ENCODE measurements at regions not wholly inside any gene's neighbourhood (a gene's known extent, or its start where the extent isn't known, plus 50 kb on each side); places are given as distances from the start of the nearest gene placed in this dataset.

GRCh38 chr1:166258017-166258416 lies 91.2 kb upstream of the FAM78B start:
- no peak for TF ChIP-seq CTCF (IDR thresholded peaks at IDR 0.05 in 8 of 11, conservative IDR thresholded peaks at IDR 0.05 in 3 of 11)
- TF ChIP-seq POLR2A (IDR thresholded peaks at IDR 0.05) = no peak
- no peak for TF ChIP-seq POLR2AphosphoS5 (IDR thresholded peaks at IDR 0.05)
